ENCODE measurements at regions not wholly inside any gene's neighbourhood (a gene's known extent, or its start where the extent isn't known, plus 50 kb on each side); places are given as distances from the start of the nearest gene placed in this dataset.

GRCh38 chr16:48846277-48846676 lies 236.3 kb upstream of the N4BP1 start:
- Histone ChIP-seq H3K4me3 (ENCODE audit: low read depth, low read length) (no peak overlapping the region), H3K27me3 (ENCODE audit: control insufficient read depth, insufficient read depth, low read length) (no peaks in the 10 kb centered on the region), H3K36me3 (ENCODE audit: control insufficient read depth, insufficient read depth, low read length) (no peaks in the 10 kb centered on the region)
- ChIA-PET CTCF (no interaction called here), POLR2A (no interaction called here)
- TF ChIP-seq CTCF (IDR thresholded peaks at IDR 0.05; ENCODE audit: insufficient read depth, low read depth, low read length): no peak
- DNase-seq (ENCODE audit: low read depth): no peak

GRCh38 chr16:48845261-48845660 lies 235.3 kb upstream of the N4BP1 start:
- no peak for DNase-seq (ENCODE audit: low read depth)
- no peaks in the 10 kb centered on the region for H3K27me3 ChIP-seq (ENCODE audit: control insufficient read depth, insufficient read depth, low read length)
- POLR2A ChIA-PET: no interaction called here

GRCh38 chr16:48838349-48838748 lies 228.4 kb upstream of the N4BP1 start:
- H3K4me3 ChIP-seq (ENCODE audit: low read depth, low read length): no peak overlapping the region
- CTCF ChIA-PET: no interaction called here
- no peaks in the 10 kb centered on the region for H3K27me3 ChIP-seq (ENCODE audit: control insufficient read depth, insufficient read depth, low read length)
- no peaks in the 10 kb centered on the region for H3K36me3 ChIP-seq (ENCODE audit: control insufficient read depth, insufficient read depth, low read length)
- DNase-seq (ENCODE audit: low read depth): no peak
- POLR2A ChIA-PET: no interaction called here
- TF ChIP-seq CTCF (IDR thresholded peaks at IDR 0.05; ENCODE audit: insufficient read depth, low read depth, low read length): no peak

More at GRCh38 chr16:48845261-48845660, 235.3 kb upstream of the N4BP1 start:
- Histone ChIP-seq H3K4me3 (ENCODE audit: low read depth, low read length) (no peak overlapping the region), H3K36me3 (ENCODE audit: control insufficient read depth, insufficient read depth, low read length) (no peaks in the 10 kb centered on the region)
- no peak for TF ChIP-seq CTCF (IDR thresholded peaks at IDR 0.05; ENCODE audit: insufficient read depth, low read depth, low read length)
- CTCF ChIA-PET: no interaction called here

GRCh38 chr16:48836636-48837035 lies 226.7 kb upstream of the N4BP1 start:
- no peak for TF ChIP-seq CTCF (IDR thresholded peaks at IDR 0.05; ENCODE audit: insufficient read depth, low read depth, low read length)
- H3K36me3 ChIP-seq (ENCODE audit: control insufficient read depth, insufficient read depth, low read length): no peaks in the 10 kb centered on the region
- no peaks in the 10 kb centered on the region for H3K27me3 ChIP-seq (ENCODE audit: control insufficient read depth, insufficient read depth, low read length)
- ChIA-PET POLR2A (no interaction called here), CTCF (interaction anchor here (0.9 kb wide), 1 partner anchor 515 kb away, joined by 5 read pairs; no protein-coding TSS in a partner anchor)
- DNase-seq (ENCODE audit: low read depth): no peak
- H3K4me3 ChIP-seq (ENCODE audit: low read depth, low read length): no peak overlapping the region

- DNase-seq (ENCODE audit: low read depth): no peak
Observed at GRCh38 chr16:48836067-48836466, 226.1 kb upstream of the N4BP1 start.

More at GRCh38 chr16:48836067-48836466, 226.1 kb upstream of the N4BP1 start:
- ChIA-PET POLR2A (no interaction called here), CTCF (interaction anchor here (0.9 kb wide), 1 partner anchor 515 kb away, joined by 5 read pairs; no protein-coding TSS in a partner anchor)
- H3K36me3 ChIP-seq (ENCODE audit: control insufficient read depth, insufficient read depth, low read length): no peaks in the 10 kb centered on the region
- no peak overlapping the region for H3K4me3 ChIP-seq (ENCODE audit: low read depth, low read length)
- no peaks in the 10 kb centered on the region for H3K27me3 ChIP-seq (ENCODE audit: control insufficient read depth, insufficient read depth, low read length)
- no peak for TF ChIP-seq CTCF (IDR thresholded peaks at IDR 0.05; ENCODE audit: insufficient read depth, low read depth, low read length)

Data from BJ (cell line).